A549 (cell line): ENCODE measurements at regions not wholly inside any gene's neighbourhood (a gene's known extent, or its start where the extent isn't known, plus 50 kb on each side); places are given as distances from the start of the nearest gene placed in this dataset.

Experiments
- CEBPB ChIP-seq, 2 experiments: fragments of >200 bp in 1 of 2; sonication (Bioruptor Twin) in 1 of 2; formaldehyde crosslinking in 1 of 2; IDR thresholded peaks; 2 replicates each; pipeline ENCODE4 v1.6.1; 2012 to 2016
- CTCF ChIP-seq: fragments of >200 bp; sonication (Bioruptor Twin); formaldehyde crosslinking; IDR thresholded peaks from 3 replicates; pipeline ENCODE4 v1.5.1; 2016
- EP300 ChIP-seq, 2 experiments: fragments of >200 bp; sonication (Bioruptor Twin); formaldehyde crosslinking; IDR thresholded peaks; 2 replicates in 1 of 2; 3 replicates in 1 of 2; pipeline ENCODE4 v1.6.1; 2016 to 2017
- POLR2A ChIP-seq: IDR thresholded peaks from 2 replicates; pipeline ENCODE4 v1.6.1; 2012; ENCODE audit warnings: mild to moderate bottlenecking, low read length
- ZC3H11A ChIP-seq: fragments of 450-650 bp; IDR thresholded peaks from 2 replicates; pipeline ENCODE4 v1.6.1; 2014; ENCODE audit warnings: antibody characterized with exemption, mild to moderate bottlenecking
- ZNF302 ChIP-seq: fragments of 250-450 bp; sonication (Bioruptor Pico); IDR thresholded peaks from 2 replicates; pipeline ENCODE4 v1.9.0; 2021; ENCODE audit warnings: inconsistent platforms, mild to moderate bottlenecking, moderate library complexity

GRCh38 chr4:145277011-145277410, 96.6 kb upstream of the OTUD4 start:
- TF ChIP-seq CTCF, result no peak
- TF ChIP-seq EP300 (IDR thresholded peaks at IDR 0.05), result no peak
- no peak for TF ChIP-seq ZC3H11A
- TF ChIP-seq POLR2A, result no peak
- TF ChIP-seq ZNF302 (CRISPR knock-in tag), result no peak
- TF ChIP-seq CEBPB (IDR thresholded peaks at IDR 0.05), result no peak
